ENCODE measurements at regions not wholly inside any gene's neighbourhood (a gene's known extent, or its start where the extent isn't known, plus 50 kb on each side); places are given as distances from the start of the nearest gene placed in this dataset.

DNA sequence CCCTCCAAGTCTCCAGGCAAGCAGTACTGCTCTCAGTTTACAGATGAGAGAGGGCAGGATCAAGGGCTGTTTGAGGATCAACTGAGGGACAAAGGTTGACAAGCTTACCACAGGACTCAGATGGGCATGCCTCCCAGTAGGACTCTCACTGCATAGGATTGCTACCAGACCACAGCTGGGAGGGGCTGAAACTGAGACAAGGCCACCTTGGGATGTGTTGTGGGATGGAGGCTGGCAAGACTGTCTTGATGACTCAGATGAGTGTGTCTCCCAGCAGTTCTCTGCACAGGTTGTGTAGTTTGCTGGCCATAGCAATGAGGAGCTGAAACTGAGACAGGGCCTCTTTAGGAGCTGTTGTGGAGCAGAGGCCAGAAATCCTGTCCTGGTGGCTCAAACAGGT is 222.2 kb upstream of the IRX1 start:
- H3K27ac ChIP-seq: no peak overlapping the region
- H3K36me3 ChIP-seq: peaks cover 0 to 2% of the 10 kb centered on the region in 2 donors
- H3K27me3 ChIP-seq: peaks cover 0 to under 1% of the 10 kb centered on the region in 2 donors
- no peaks in the 10 kb centered on the region for H3K4me1 ChIP-seq
- no peak for TF ChIP-seq CTCF (IDR thresholded peaks at IDR 0.05)
- no peak for TF ChIP-seq POLR2A (IDR thresholded peaks at IDR 0.05)
- intact Hi-C loops (cut with DNase I; ENCODE audit: low total_unique reads): no loop called here
- no peak for DNase-seq
- H3K9me3 ChIP-seq: peaks cover 0 to 10% of the 10 kb centered on the region in 2 donors
- H3K4me3 ChIP-seq: no peak overlapping the region

GRCh38 chr5:3372289-3372688 is 223.3 kb upstream of the IRX1 start:
- TF ChIP-seq POLR2A (IDR thresholded peaks at IDR 0.05) (no peak), CTCF (IDR thresholded peaks at IDR 0.05) (no peak)
- peaks cover 0 to 10% of the 10 kb centered on the region in 2 donors for H3K9me3 ChIP-seq
- no peaks in the 10 kb centered on the region for H3K4me1 ChIP-seq
- intact Hi-C loops (cut with DNase I; ENCODE audit: low total_unique reads): no loop called here
- H3K36me3 ChIP-seq: peaks cover 0 to 2% of the 10 kb centered on the region in 2 donors
- DNase-seq: no peak
- H3K27me3 ChIP-seq: peaks cover 0 to 4% of the 10 kb centered on the region in 2 donors
- H3K4me3 ChIP-seq: no peak overlapping the region
- H3K27ac ChIP-seq: no peak overlapping the region

DNA sequence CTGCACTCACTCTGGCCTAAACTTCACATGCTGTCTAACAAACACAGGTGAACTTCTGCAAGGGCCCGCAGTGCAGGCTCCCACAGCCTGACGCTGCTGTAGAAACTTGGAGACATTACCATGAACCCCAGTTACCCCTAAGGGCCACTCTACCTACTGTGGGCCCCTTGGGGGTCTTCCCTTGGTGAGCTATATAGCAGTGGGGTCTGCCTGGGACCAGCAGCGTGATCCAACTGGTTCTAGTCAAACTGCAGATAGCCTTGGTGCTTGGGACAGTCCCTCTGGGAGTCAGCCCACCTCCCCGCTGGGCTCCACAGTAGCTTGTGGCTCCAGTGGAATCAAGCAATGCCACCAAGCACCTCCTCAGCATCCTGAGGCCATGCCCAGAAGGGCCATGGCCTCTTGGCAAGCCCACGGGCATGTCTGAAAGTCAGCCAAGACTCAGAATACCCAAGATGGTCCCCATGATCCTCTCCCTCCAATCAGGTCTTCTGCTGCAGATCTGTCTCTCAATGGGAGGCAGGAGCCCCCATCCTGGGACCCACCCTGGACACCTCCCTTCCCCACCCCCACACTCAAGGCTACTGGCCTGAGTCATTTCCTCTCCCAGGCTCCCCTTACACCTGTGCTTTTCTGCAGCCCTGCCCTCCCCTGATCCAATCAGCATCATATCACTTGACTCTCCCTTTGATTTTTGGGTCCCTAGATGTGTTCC is 230.0 kb upstream of the IRX1 start:
- Histone ChIP-seq H3K27me3 (peaks cover 0 to 4% of the 10 kb centered on the region in 2 donors), H3K4me3 (no peak overlapping the region), H3K27ac (no peak overlapping the region), H3K4me1 (no peaks in the 10 kb centered on the region), H3K9me3 (no peaks in the 10 kb centered on the region), H3K36me3 (no peaks in the 10 kb centered on the region)
- no peak for DNase-seq
- intact Hi-C loops (cut with DNase I; ENCODE audit: low total_unique reads): no loop called here
- TF ChIP-seq CTCF (IDR thresholded peaks at IDR 0.05): no peak
- TF ChIP-seq POLR2A (IDR thresholded peaks at IDR 0.05): no peak

DNA sequence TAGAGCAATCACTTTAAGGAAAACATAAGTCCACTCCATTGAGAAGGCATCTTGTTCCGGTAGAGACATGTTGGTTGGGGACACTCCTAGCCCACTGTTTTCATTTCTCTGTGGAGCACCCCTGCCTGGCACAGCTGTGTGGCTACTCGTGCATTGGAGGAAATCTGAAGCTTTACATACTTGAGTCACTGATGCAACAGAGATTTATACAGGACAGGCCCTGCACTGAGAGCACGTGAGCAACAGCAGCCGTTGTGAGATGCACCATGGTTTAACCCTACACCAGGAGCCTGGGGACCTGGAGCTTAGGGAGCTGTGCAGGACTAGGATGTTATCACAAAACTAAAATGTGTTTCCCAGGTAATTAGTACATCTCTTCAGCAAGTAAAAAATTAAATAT is 230.7 kb upstream of the IRX1 start:
- TF ChIP-seq CTCF (IDR thresholded peaks at IDR 0.05) (no peak), POLR2A (IDR thresholded peaks at IDR 0.05) (no peak)
- Histone ChIP-seq H3K27ac (no peak overlapping the region), H3K4me3 (no peak overlapping the region), H3K4me1 (no peaks in the 10 kb centered on the region), H3K27me3 (peaks cover 0 to 4% of the 10 kb centered on the region in 2 donors), H3K9me3 (no peaks in the 10 kb centered on the region), H3K36me3 (no peaks in the 10 kb centered on the region)
- intact Hi-C loops (cut with DNase I; ENCODE audit: low total_unique reads): no loop called here
- DNase-seq: no peak

- Histone ChIP-seq H3K27me3 (peaks cover 0 to 4% of the 10 kb centered on the region in 2 donors), H3K27ac (no peak overlapping the region), H3K36me3 (no peaks in the 10 kb centered on the region), H3K9me3 (no peaks in the 10 kb centered on the region), H3K4me1 (no peaks in the 10 kb centered on the region), H3K4me3 (no peak overlapping the region)
- intact Hi-C loops (cut with DNase I; ENCODE audit: low total_unique reads): no loop called here
- TF ChIP-seq POLR2A (IDR thresholded peaks at IDR 0.05) (no peak), CTCF (IDR thresholded peaks at IDR 0.05) (no peak)
- no peak for DNase-seq
Measured at GRCh38 chr5:3364433-3364832, 231.2 kb upstream of the IRX1 start.
